Ascending aorta (tissue), 2 donors: ENCODE measurements at regions not wholly inside any gene's neighbourhood (a gene's known extent, or its start where the extent isn't known, plus 50 kb on each side); places are given as distances from the start of the nearest gene placed in this dataset.

Experiments
- DNase-seq, 2 donors: peaks; one replicate each; pipeline ENCODE4 v3.0.0-alpha.2; 2019; ENCODE audit warnings: low spot score in 2 of 2
- H3K27ac ChIP-seq, 2 donors: fragments of 200-600 bp; sonication (generic); one replicate each; pipeline ENCODE4 v1.5.1; 2016 to 2017; ENCODE audit warnings: mild to moderate bottlenecking in 1 of 2
- H3K27me3 ChIP-seq: fragments of 200-600 bp; sonication (generic); one replicate; pipeline ENCODE4 v1.5.1; 2017
- H3K36me3 ChIP-seq, 2 donors: fragments of 200-600 bp; sonication (generic); one replicate each; pipeline ENCODE4 v1.5.1; 2016
- H3K4me1 ChIP-seq, 2 donors: fragments of 200-600 bp; sonication (generic); one replicate each; pipeline ENCODE4 v1.5.1; 2016 to 2017; ENCODE audit warnings: mild to moderate bottlenecking in 1 of 2
- H3K4me3 ChIP-seq, 2 donors: fragments of 200-600 bp; sonication (generic); one replicate each; pipeline ENCODE4 v1.5.1; 2016 to 2017; ENCODE audit warnings: mild to moderate bottlenecking in 1 of 2
- H3K9me3 ChIP-seq, 2 donors: fragments of 200-600 bp; sonication (generic); one replicate each; pipeline ENCODE4 v1.5.1; 2016
- intact Hi-C: fragments of 100-400 bp; cut with DNase I; formaldehyde crosslinking; loops from one replicate; pipeline ENCODE4 v1.15.1; 2023
- TF ChIP-seq, protein P1 (sequence below), 3 experiments: fragments of 200-600 bp in 2 of 3; fragments of 450-650 bp in 1 of 3; sonication (generic) in 2 of 3; IDR thresholded peaks; one replicate each; pipeline ENCODE4 v1.5.1; 2016 to 2019; ENCODE audit warnings: antibody characterized with exemption in 3 of 3, mild to moderate bottlenecking in 1 of 3, moderate library complexity in 1 of 3

GRCh38 chr16:79401782-79402181 is 198.8 kb downstream of the MAF start:
- H3K9me3 ChIP-seq: no peaks in the 10 kb centered on the region
- no peak for DNase-seq
- intact Hi-C loops: no loop called here
- no peaks in the 10 kb centered on the region for H3K36me3 ChIP-seq
- no peaks in the 10 kb centered on the region for H3K4me1 ChIP-seq
- H3K27me3 ChIP-seq: no peaks in the 10 kb centered on the region
- no peak overlapping the region for H3K4me3 ChIP-seq
- H3K27ac ChIP-seq: no peak overlapping the region
- TF ChIP-seq, protein P1, sequence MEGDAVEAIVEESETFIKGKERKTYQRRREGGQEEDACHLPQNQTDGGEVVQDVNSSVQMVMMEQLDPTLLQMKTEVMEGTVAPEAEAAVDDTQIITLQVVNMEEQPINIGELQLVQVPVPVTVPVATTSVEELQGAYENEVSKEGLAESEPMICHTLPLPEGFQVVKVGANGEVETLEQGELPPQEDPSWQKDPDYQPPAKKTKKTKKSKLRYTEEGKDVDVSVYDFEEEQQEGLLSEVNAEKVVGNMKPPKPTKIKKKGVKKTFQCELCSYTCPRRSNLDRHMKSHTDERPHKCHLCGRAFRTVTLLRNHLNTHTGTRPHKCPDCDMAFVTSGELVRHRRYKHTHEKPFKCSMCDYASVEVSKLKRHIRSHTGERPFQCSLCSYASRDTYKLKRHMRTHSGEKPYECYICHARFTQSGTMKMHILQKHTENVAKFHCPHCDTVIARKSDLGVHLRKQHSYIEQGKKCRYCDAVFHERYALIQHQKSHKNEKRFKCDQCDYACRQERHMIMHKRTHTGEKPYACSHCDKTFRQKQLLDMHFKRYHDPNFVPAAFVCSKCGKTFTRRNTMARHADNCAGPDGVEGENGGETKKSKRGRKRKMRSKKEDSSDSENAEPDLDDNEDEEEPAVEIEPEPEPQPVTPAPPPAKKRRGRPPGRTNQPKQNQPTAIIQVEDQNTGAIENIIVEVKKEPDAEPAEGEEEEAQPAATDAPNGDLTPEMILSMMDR (IDR thresholded peaks at IDR 0.05): no peak

DNA sequence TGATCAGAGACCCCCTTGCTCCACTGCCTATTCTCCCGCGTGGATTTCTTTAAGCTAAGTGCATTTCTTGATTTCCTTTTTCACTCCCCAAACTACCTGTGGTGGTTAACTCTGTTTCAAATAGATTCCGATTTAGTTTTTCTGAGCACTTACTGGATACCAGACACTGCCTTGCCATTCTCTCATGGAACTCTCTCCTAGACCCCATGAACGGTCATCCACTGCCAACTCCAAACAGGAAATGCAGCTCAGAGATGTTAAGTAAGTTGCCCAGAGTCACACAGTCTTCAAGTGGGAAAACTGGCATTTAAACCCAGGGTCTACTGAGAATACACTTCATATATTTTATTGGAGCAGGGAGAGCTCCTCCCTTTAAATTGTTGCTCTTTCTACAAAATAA is 199.4 kb downstream of the MAF start:
- TF ChIP-seq, protein P1 (IDR thresholded peaks at IDR 0.05): no peak
- Histone ChIP-seq H3K9me3 (no peaks in the 10 kb centered on the region), H3K36me3 (no peaks in the 10 kb centered on the region), H3K27me3 (no peaks in the 10 kb centered on the region), H3K4me3 (no peak overlapping the region), H3K27ac (no peak overlapping the region), H3K4me1 (no peaks in the 10 kb centered on the region)
- DNase-seq: no peak
- intact Hi-C loops: no loop called here

DNA sequence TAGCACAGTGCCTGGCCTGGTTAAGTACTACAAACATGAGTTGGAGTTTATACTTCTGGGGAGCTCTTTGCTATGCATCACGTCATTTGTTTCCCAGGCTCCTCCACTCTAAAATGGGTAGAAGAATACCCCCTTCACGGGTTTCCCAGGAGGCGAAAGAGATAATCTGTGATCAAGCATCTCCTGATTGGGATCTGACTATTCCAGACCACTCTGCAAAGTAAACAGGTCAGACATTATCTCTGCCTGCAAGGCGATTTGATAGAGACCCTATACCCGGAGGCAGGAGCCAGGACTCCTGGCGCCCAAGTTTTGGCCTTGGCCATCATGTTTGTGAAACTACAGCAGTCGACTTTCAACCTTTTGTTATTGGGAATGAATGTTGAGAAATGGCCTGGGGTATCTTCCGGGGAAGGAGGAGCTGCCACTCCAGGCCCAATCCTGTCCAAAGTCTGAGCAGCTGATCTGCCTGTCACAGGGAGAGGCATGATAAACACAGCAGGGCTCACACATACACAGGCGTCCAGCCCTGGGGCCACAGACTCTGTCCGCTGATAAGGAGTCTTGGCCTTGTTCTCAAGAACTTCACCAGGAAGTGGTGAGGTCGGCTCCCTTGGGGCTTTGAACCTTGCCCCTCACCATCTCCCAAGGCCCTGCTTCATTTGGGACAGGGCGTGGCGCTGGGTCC is 199.9 kb downstream of the MAF start:
- Histone ChIP-seq H3K4me1 (no peaks in the 10 kb centered on the region), H3K9me3 (no peaks in the 10 kb centered on the region), H3K27me3 (no peaks in the 10 kb centered on the region), H3K4me3 (no peak overlapping the region), H3K27ac (no peak overlapping the region), H3K36me3 (no peaks in the 10 kb centered on the region)
- no peak for DNase-seq
- TF ChIP-seq, protein P1 (IDR thresholded peaks at IDR 0.05): no peak
- intact Hi-C loops: no loop called here

DNA sequence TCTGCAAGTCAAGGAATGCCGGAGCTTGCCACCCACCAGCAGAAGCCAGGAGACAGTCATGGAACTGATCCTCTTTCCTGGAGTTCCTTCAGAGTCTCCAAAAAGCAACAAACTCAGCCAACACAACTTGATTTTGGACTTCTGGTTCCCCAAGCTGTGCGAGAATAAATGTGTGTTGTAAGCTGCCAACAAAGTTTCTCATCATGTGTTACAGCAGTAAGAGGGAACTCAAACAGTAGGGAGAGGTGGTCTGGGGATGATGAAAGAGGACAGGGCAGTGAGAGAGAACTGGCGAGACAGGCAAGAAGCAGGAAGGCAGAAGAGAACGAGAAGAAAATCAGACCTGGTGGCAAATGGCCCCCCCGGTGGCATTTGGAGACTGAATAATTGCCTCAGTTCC is 204.9 kb downstream of the MAF start:
- Histone ChIP-seq H3K4me1 (no peaks in the 10 kb centered on the region), H3K27ac (no peak overlapping the region), H3K36me3 (no peaks in the 10 kb centered on the region), H3K4me3 (no peak overlapping the region), H3K27me3 (no peaks in the 10 kb centered on the region), H3K9me3 (no peaks in the 10 kb centered on the region)
- no peak for DNase-seq
- intact Hi-C loops: no loop called here
- TF ChIP-seq, protein P1 (IDR thresholded peaks at IDR 0.05): no peak

GRCh38 chr16:79394206-79394605 is 206.3 kb downstream of the MAF start:
- H3K36me3 ChIP-seq: no peaks in the 10 kb centered on the region
- H3K9me3 ChIP-seq: no peaks in the 10 kb centered on the region
- H3K4me3 ChIP-seq: no peak overlapping the region
- TF ChIP-seq, protein P1 (IDR thresholded peaks at IDR 0.05): no peak
- H3K4me1 ChIP-seq: no peaks in the 10 kb centered on the region
- H3K27me3 ChIP-seq: no peaks in the 10 kb centered on the region
- no peak for DNase-seq
- intact Hi-C loops: no loop called here
- H3K27ac ChIP-seq: no peak overlapping the region

- Histone ChIP-seq H3K4me1 (no peaks in the 10 kb centered on the region), H3K27ac (no peak overlapping the region), H3K4me3 (no peak overlapping the region), H3K27me3 (no peaks in the 10 kb centered on the region), H3K9me3 (no peaks in the 10 kb centered on the region), H3K36me3 (no peaks in the 10 kb centered on the region)
- TF ChIP-seq, protein P1 (IDR thresholded peaks at IDR 0.05): no peak
- DNase-seq: no peak
- intact Hi-C loops: no loop called here
Measured at GRCh38 chr16:79393564-79393963, 207.0 kb downstream of the MAF start.
